ENCODE measurements at regions not wholly inside any gene's neighbourhood (a gene's known extent, or its start where the extent isn't known, plus 50 kb on each side); places are given as distances from the start of the nearest gene placed in this dataset.

DNA sequence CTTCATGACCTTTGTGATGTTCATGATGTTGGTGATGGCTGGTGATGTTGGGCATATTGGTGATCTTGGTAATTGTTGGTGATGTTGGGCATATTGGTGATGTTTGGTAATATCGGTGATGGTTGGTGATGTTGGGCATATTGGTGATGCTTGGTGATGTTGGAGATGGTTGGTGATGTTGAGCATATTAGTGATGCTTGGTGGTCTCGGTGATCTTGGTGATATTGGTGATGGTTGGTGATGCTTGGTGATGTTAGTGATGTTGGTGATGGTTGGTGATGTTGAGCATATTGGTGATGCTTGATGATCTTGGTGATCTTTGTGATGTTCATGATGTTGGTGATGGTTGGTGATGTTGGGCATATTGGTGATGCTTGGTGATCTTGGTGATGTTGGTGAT lies 73.8 kb downstream of the IRX2 start:
- no peak for FAIRE-seq

GRCh38 chr5:2675548-2675947 lies 75.9 kb downstream of the IRX2 start:
- DNase-seq (ENCODE audit: low read depth): no peak
- peaks cover 6% of the 10 kb centered on the region for H3K9me3 Mint-ChIP-seq (ENCODE audit: unreplicated experiment)
- H3K9me3 ChIP-seq (ENCODE audit: insufficient read depth, low read depth, low read length): peaks cover 2% of the 10 kb centered on the region

More for the DNA sequence above, 73.8 kb downstream of the IRX2 start:
- Mint-ChIP-seq H3K27me3 (ENCODE audit: low read depth, unreplicated experiment) (peaks cover 22% of the 10 kb centered on the region), H3K4me3 (ENCODE audit: unreplicated experiment) (no peak overlapping the region), H3K4me1 (ENCODE audit: low read depth, unreplicated experiment) (peaks cover 5% of the 10 kb centered on the region), H3K36me3 (ENCODE audit: low read depth, unreplicated experiment) (no peaks in the 10 kb centered on the region), H3K9me3 (ENCODE audit: unreplicated experiment) (peaks cover 6% of the 10 kb centered on the region), H3K27ac (ENCODE audit: unreplicated experiment) (no peak overlapping the region)
- Histone ChIP-seq H3K4me3 (ENCODE audit: insufficient read depth, low read depth, low read length) (no peak overlapping the region), H3K4me2 (ENCODE audit: low read length) (no peak overlapping the region), H3K4me1 (ENCODE audit: insufficient read depth, low read length) (no peaks in the 10 kb centered on the region), H3K9ac (ENCODE audit: low read length) (no peak overlapping the region), H3K27me3 (ENCODE audit: insufficient read depth, low read length) (no peaks in the 10 kb centered on the region), H3K27ac (ENCODE audit: low read depth, low read length) (no peak overlapping the region), H3K79me2 (ENCODE audit: insufficient read depth, low read length) (no peaks in the 10 kb centered on the region), H3K9me3 (ENCODE audit: insufficient read depth, low read depth, low read length) (peaks cover 2% of the 10 kb centered on the region), H3K36me3 (ENCODE audit: insufficient read depth, low read length) (no peaks in the 10 kb centered on the region), H4K20me1 (ENCODE audit: insufficient read depth, low read length) (no peaks in the 10 kb centered on the region), H2AFZ (ENCODE audit: low read depth, low read length) (no peak overlapping the region)
- TF ChIP-seq CTCF (IDR thresholded peaks at IDR 0.05; ENCODE audit: insufficient read depth, low read depth, low read length): no peak
- no peak for TF ChIP-seq EZH2 (IDR thresholded peaks at IDR 0.05; ENCODE audit: insufficient read depth, low read length)
- DNase-seq (ENCODE audit: low read depth): no peak

More at GRCh38 chr5:2675548-2675947, 75.9 kb downstream of the IRX2 start:
- Histone ChIP-seq H3K4me1 (ENCODE audit: insufficient read depth, low read length) (no peaks in the 10 kb centered on the region), H3K4me3 (ENCODE audit: insufficient read depth, low read depth, low read length) (no peak overlapping the region), H4K20me1 (ENCODE audit: insufficient read depth, low read length) (no peaks in the 10 kb centered on the region), H3K36me3 (ENCODE audit: insufficient read depth, low read length) (no peaks in the 10 kb centered on the region), H3K9ac (ENCODE audit: low read length) (no peak overlapping the region), H3K79me2 (ENCODE audit: insufficient read depth, low read length) (no peaks in the 10 kb centered on the region), H3K27me3 (ENCODE audit: insufficient read depth, low read length) (no peaks in the 10 kb centered on the region), H3K4me2 (ENCODE audit: low read length) (no peak overlapping the region), H3K27ac (ENCODE audit: low read depth, low read length) (no peak overlapping the region), H2AFZ (ENCODE audit: low read depth, low read length) (no peak overlapping the region)
- TF ChIP-seq CTCF (IDR thresholded peaks at IDR 0.05; ENCODE audit: insufficient read depth, low read depth, low read length): no peak
- no peak for TF ChIP-seq EZH2 (IDR thresholded peaks at IDR 0.05; ENCODE audit: insufficient read depth, low read length)
- H3K27me3 Mint-ChIP-seq (ENCODE audit: low read depth, unreplicated experiment): peaks cover 18% of the 10 kb centered on the region
- H3K27ac Mint-ChIP-seq (ENCODE audit: unreplicated experiment): no peak overlapping the region
- no peaks in the 10 kb centered on the region for H3K36me3 Mint-ChIP-seq (ENCODE audit: low read depth, unreplicated experiment)
- peaks cover 6% of the 10 kb centered on the region for H3K4me1 Mint-ChIP-seq (ENCODE audit: low read depth, unreplicated experiment)
- no peak for FAIRE-seq
- no peak overlapping the region for H3K4me3 Mint-ChIP-seq (ENCODE audit: unreplicated experiment)

Measured in astrocyte (in vitro differentiated cells and primary cell).